ENCODE measurements at regions not wholly inside any gene's neighbourhood (a gene's known extent, or its start where the extent isn't known, plus 50 kb on each side); places are given as distances from the start of the nearest gene placed in this dataset.
"Not testable (repeated sequence)": the region's sequence is repeated elsewhere in the genome, so short reads cannot be mapped to it uniquely, and the experiment has no call there.

DNA sequence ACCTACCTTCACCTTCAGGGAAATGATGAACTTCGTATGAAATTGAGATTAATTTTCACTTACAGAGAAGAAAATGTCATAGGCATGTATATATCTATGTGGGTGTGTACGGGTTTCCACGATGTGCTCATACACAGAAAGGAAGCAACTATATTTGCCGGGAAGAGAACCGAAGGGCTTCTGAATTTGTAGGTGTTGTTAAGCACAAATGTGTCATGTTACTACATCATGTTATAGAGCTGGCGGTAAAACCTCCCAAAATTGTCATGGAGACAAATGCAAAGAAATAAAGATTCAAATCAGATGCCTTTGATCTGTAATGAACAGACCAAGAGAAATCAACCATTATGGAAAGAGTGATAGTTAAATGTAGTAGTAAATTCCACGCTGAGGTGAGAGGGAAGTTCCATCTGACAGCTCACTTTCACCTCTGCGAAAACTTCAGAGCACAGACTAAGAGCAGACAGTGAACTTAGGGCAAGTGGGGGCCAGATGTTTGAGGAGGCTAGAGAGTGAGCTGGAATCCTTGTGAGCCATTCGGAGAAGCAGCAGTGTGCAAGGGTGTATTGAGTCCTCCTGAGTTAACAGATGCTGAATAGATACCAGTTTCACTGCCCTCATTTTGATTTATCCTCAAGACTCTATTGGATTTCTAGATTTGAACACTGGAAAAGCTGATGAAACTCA, 106.7 kb downstream of the OR4M2 start:
- not testable (repeated sequence) for TF ChIP-seq CTCF (IDR thresholded peaks at IDR 0.05 in 2 of 3, conservative IDR thresholded peaks at IDR 0.05 in 1 of 3; ENCODE audit: borderline replicate concordance in 1 of 3, insufficient read depth in 1 of 3, low read depth in 2 of 3, low read length in 2 of 3); CBX3 (IDR thresholded peaks at IDR 0.05; ENCODE audit: low read depth); SP1 (IDR thresholded peaks at IDR 0.05; ENCODE audit: low read depth)
